Loucy (cell line): ENCODE measurements at regions not wholly inside any gene's neighbourhood (a gene's known extent, or its start where the extent isn't known, plus 50 kb on each side); places are given as distances from the start of the nearest gene placed in this dataset.

Experiments used
- H2AFZ ChIP-seq: fragments of 200-600 bp; sonication (generic); 2 replicates; pipeline ENCODE4 v1.6.0; 2016; ENCODE audit warnings: antibody characterized with exemption, mild to moderate bottlenecking, low read length, moderate library complexity
- H3F3A ChIP-seq: fragments of 200-600 bp; 2 replicates; pipeline ENCODE4 v1.6.0; 2016; ENCODE audit warnings: antibody characterized with exemption, low read depth, mild to moderate bottlenecking
- H3K27me3 ChIP-seq: fragments of 200-600 bp; sonication (generic); 2 replicates; pipeline ENCODE4 v1.6.1; 2014; ENCODE audit warnings: low read length, mild to moderate bottlenecking; ENCODE audit not compliant: insufficient read depth, poor library complexity, severe bottlenecking
- H3K36me3 ChIP-seq: fragments of 200-600 bp; sonication (generic); 2 replicates; pipeline ENCODE4 v1.6.1; 2016; ENCODE audit warnings: low read length; ENCODE audit not compliant: insufficient read depth
- H3K4me1 ChIP-seq: fragments of 200-600 bp; sonication (generic); 2 replicates; pipeline ENCODE4 v1.5.1; 2014; ENCODE audit warnings: low read length, mild to moderate bottlenecking; ENCODE audit not compliant: insufficient read depth, poor library complexity, severe bottlenecking
- H3K4me2 ChIP-seq: fragments of 200-600 bp; sonication (generic); 2 replicates; pipeline ENCODE4 v1.6.0; 2014; ENCODE audit warnings: antibody characterized with exemption, low read length, low read depth, mild to moderate bottlenecking; ENCODE audit not compliant: poor library complexity, severe bottlenecking
- H3K4me3 ChIP-seq: fragments of 200-600 bp; sonication (generic); 2 replicates; pipeline ENCODE4 v1.5.1; 2014; ENCODE audit warnings: low read length, mild to moderate bottlenecking, mixed read lengths; ENCODE audit not compliant: poor library complexity, severe bottlenecking
- H3K79me2 ChIP-seq: fragments of 200-600 bp; sonication (generic); 2 replicates; pipeline ENCODE4 v1.6.1; 2014; ENCODE audit warnings: low read length; ENCODE audit not compliant: insufficient read depth
- H3K9ac ChIP-seq: fragments of 200-600 bp; sonication (generic); 2 replicates; pipeline ENCODE4 v1.6.0; 2014; ENCODE audit warnings: mild to moderate bottlenecking, low read depth, low read length, moderate library complexity; ENCODE audit not compliant: poor library complexity, severe bottlenecking
- H3K9me2 ChIP-seq: fragments of 200-600 bp; sonication (generic); replicated peaks from 2 replicates; pipeline ENCODE4 v1.6.1; 2016; ENCODE audit warnings: low read depth, low read length, mixed read lengths
- H3K9me3 ChIP-seq: fragments of 200-600 bp; sonication (generic); 2 replicates; pipeline ENCODE4 v1.6.1; 2014; ENCODE audit warnings: mild to moderate bottlenecking, antibody characterized with exemption, low read length, low read depth; ENCODE audit not compliant: insufficient read depth
- H4K20me1 ChIP-seq: fragments of 200-600 bp; sonication (generic); 2 replicates; pipeline ENCODE4 v1.6.0; 2014; ENCODE audit warnings: antibody characterized with exemption, low read length, mild to moderate bottlenecking; ENCODE audit not compliant: insufficient read depth, poor library complexity, severe bottlenecking
- CTCF ChIP-seq: fragments of 200-600 bp; sonication (generic); conservative IDR thresholded peaks from 2 replicates; pipeline ENCODE4 v1.5.1; 2014; ENCODE audit warnings: mild to moderate bottlenecking, antibody characterized with exemption, low read length
- EZH2phosphoT487 ChIP-seq: fragments of 200-600 bp; IDR thresholded peaks from 2 replicates; pipeline ENCODE4 v1.6.1; 2018; ENCODE audit warnings: antibody characterized with exemption, mild to moderate bottlenecking, moderate library complexity, borderline replicate concordance

GRCh38 chr21:19648391-19648790, 1244.8 kb upstream of the TMPRSS15 start:
- Histone ChIP-seq H3K9me3 (no peaks in the 10 kb centered on the region), H3K4me3 (no peak overlapping the region), H3K27me3 (no peaks in the 10 kb centered on the region), H4K20me1 (no peaks in the 10 kb centered on the region), H3K4me2 (no peak overlapping the region), H3K9me2 (no peaks in the 10 kb centered on the region), H3K9ac (no peak overlapping the region), H2AFZ (no peak overlapping the region), H3K36me3 (no peaks in the 10 kb centered on the region), H3F3A (no peaks in the 10 kb centered on the region), H3K4me1 (no peaks in the 10 kb centered on the region), H3K79me2 (no peaks in the 10 kb centered on the region)
- TF ChIP-seq CTCF (no peak), EZH2phosphoT487 (no peak)

- Histone ChIP-seq H3K79me2 (no peaks in the 10 kb centered on the region), H3K9me2 (no peaks in the 10 kb centered on the region), H3K4me2 (no peak overlapping the region), H3K27me3 (no peaks in the 10 kb centered on the region), H2AFZ (no peak overlapping the region), H4K20me1 (no peaks in the 10 kb centered on the region), H3K9ac (no peak overlapping the region), H3K9me3 (0 out of 2 replicates have a peak, but pooled peaks cover 6% of the 10 kb centered on the region), H3K4me3 (no peak overlapping the region), H3F3A (no peaks in the 10 kb centered on the region), H3K36me3 (no peaks in the 10 kb centered on the region), H3K4me1 (no peaks in the 10 kb centered on the region)
- TF ChIP-seq CTCF (no peak), EZH2phosphoT487 (no peak)
Observed at GRCh38 chr21:19683492-19683891, 1279.9 kb upstream of the TMPRSS15 start.

- H3K36me3 ChIP-seq, result no peaks in the 10 kb centered on the region
- no peak overlapping the region for H2AFZ ChIP-seq
- H3K9ac ChIP-seq, result no peak overlapping the region
- H3K4me3 ChIP-seq, result no peak overlapping the region
- no peak overlapping the region for H3K4me2 ChIP-seq
- H3K4me1 ChIP-seq, result no peaks in the 10 kb centered on the region
- no peaks in the 10 kb centered on the region for H3K9me2 ChIP-seq
- H3K9me3 ChIP-seq, result 0 out of 2 replicates have a peak, but pooled peaks cover 4% of the 10 kb centered on the region
- TF ChIP-seq EZH2phosphoT487, result no peak
- no peak for TF ChIP-seq CTCF
- H3K27me3 ChIP-seq, result no peaks in the 10 kb centered on the region
- H4K20me1 ChIP-seq, result no peaks in the 10 kb centered on the region
- H3K79me2 ChIP-seq, result no peaks in the 10 kb centered on the region
- no peaks in the 10 kb centered on the region for H3F3A ChIP-seq
Observed at GRCh38 chr21:19684328-19684727, 1280.7 kb upstream of the TMPRSS15 start.
